Uterus (tissue), 3 donors: ENCODE measurements at regions not wholly inside any gene's neighbourhood (a gene's known extent, or its start where the extent isn't known, plus 50 kb on each side); places are given as distances from the start of the nearest gene placed in this dataset.

Experiments
- DNase-seq, 2 donors: peaks; one replicate each; pipeline ENCODE4 v3.0.0-alpha.2; 2019 to 2020
- H3K27ac ChIP-seq, 2 donors: fragments of 200-600 bp; sonication (generic); 1 replicate in 1 of 2; 2 replicates in 1 of 2; pipeline ENCODE4 v1.5.1; 2016 to 2018
- H3K27me3 ChIP-seq, 2 donors: fragments of 200-600 bp; sonication (generic); one replicate each; pipeline ENCODE4 v1.5.1; 2018 to 2019; ENCODE audit warnings: control low read depth in 1 of 2
- H3K36me3 ChIP-seq, 2 donors: fragments of 200-600 bp; sonication (generic); one replicate each; pipeline ENCODE4 v1.5.1; 2019; ENCODE audit warnings: control low read depth in 1 of 2
- H3K4me1 ChIP-seq, 2 donors: fragments of 200-600 bp; sonication (generic); one replicate each; pipeline ENCODE4 v1.5.1; 2018 to 2019; ENCODE audit warnings: control low read depth in 1 of 2
- H3K4me3 ChIP-seq, 2 donors: fragments of 200-600 bp; sonication (generic); 1 replicate in 1 of 2; 2 replicates in 1 of 2; pipeline ENCODE4 v1.5.1; 2018 to 2019; ENCODE audit warnings: mild to moderate bottlenecking in 1 of 2
- H3K9me3 ChIP-seq, 2 donors: fragments of 200-600 bp; sonication (generic); one replicate each; pipeline ENCODE4 v1.5.1; 2019; ENCODE audit warnings: control low read depth in 1 of 2
- POLR2A ChIP-seq, 2 donors: fragments of 450-650 bp; IDR thresholded peaks; one replicate each; pipeline ENCODE4 v1.6.1; 2016; ENCODE audit warnings: antibody characterized with exemption in 2 of 2, mild to moderate bottlenecking in 1 of 2, moderate library complexity in 1 of 2
- intact Hi-C: fragments of 100-400 bp; cut with DNase I; formaldehyde crosslinking; loops from one replicate; pipeline ENCODE4 v1.15.1; 2023; ENCODE audit warnings: low total_unique reads
- TF ChIP-seq, protein P1 (sequence below), 4 experiments: fragments of 200-600 bp in 2 of 4; fragments of 450-650 bp in 2 of 4; sonication (generic) in 2 of 4; IDR thresholded peaks; one replicate each; pipeline ENCODE4 v1.5.1; 2016 to 2019; ENCODE audit warnings: antibody characterized with exemption in 4 of 4, mild to moderate bottlenecking in 2 of 4, moderate library complexity in 1 of 4
- donor health status: DM: yes; HTN: yes; CAD: no.

DNA sequence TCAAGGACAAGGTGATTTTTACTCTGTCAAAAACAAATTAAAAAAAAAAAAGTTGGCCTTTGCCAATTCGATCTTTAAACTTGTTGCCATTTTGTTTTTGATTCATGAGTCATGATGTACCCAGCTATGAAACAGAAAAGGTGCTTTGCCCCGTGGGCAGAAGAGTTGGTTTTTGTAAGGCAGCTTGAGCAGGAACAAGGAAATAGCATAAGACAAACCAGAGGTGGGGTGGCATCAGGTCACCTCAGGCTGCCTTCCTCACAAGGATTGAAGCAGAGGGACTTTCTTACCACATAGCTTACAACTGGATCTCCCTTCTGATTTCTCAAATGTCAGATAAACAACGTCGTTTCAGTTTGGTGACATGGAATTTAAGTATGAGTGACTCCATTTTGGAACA lies 123.8 kb downstream of the ARL4C start:
- no peak for DNase-seq
- Histone ChIP-seq H3K27ac (no peak overlapping the region), H3K9me3 (no peaks in the 10 kb centered on the region), H3K4me1 (no peaks in the 10 kb centered on the region), H3K36me3 (no peaks in the 10 kb centered on the region), H3K27me3 (no peaks in the 10 kb centered on the region), H3K4me3 (no peak overlapping the region)
- intact Hi-C loops, result no loop called here
- TF ChIP-seq POLR2A (IDR thresholded peaks at IDR 0.05), result no peak
- TF ChIP-seq, protein P1, sequence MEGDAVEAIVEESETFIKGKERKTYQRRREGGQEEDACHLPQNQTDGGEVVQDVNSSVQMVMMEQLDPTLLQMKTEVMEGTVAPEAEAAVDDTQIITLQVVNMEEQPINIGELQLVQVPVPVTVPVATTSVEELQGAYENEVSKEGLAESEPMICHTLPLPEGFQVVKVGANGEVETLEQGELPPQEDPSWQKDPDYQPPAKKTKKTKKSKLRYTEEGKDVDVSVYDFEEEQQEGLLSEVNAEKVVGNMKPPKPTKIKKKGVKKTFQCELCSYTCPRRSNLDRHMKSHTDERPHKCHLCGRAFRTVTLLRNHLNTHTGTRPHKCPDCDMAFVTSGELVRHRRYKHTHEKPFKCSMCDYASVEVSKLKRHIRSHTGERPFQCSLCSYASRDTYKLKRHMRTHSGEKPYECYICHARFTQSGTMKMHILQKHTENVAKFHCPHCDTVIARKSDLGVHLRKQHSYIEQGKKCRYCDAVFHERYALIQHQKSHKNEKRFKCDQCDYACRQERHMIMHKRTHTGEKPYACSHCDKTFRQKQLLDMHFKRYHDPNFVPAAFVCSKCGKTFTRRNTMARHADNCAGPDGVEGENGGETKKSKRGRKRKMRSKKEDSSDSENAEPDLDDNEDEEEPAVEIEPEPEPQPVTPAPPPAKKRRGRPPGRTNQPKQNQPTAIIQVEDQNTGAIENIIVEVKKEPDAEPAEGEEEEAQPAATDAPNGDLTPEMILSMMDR (IDR thresholded peaks at IDR 0.05), result no peak

DNA sequence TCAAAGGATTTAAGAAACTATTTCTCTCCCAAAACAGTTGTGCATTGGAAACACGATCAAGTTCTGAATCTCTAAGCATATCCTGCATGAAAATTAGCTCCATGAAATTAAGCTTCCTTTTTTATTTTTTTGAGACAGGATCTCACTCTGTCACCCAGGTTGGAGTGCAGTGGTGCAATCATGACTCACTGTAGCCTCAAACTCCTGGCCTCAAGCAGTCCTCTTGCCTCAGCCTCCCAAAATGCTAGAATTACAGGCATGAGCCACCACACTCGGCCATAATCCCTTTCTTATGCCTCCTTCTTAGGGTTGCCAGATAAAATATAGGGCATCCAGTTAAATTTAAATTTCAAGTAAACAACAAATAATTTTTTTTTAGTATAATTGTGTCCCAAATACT lies 124.4 kb downstream of the ARL4C start:
- no peak for DNase-seq
- Histone ChIP-seq H3K27me3 (no peaks in the 10 kb centered on the region), H3K4me3 (no peak overlapping the region), H3K9me3 (no peaks in the 10 kb centered on the region), H3K4me1 (no peaks in the 10 kb centered on the region), H3K27ac (no peak overlapping the region), H3K36me3 (no peaks in the 10 kb centered on the region)
- intact Hi-C loops, result no loop called here
- no peak for TF ChIP-seq POLR2A (IDR thresholded peaks at IDR 0.05)
- TF ChIP-seq, protein P1 (IDR thresholded peaks at IDR 0.05), result no peak

DNA sequence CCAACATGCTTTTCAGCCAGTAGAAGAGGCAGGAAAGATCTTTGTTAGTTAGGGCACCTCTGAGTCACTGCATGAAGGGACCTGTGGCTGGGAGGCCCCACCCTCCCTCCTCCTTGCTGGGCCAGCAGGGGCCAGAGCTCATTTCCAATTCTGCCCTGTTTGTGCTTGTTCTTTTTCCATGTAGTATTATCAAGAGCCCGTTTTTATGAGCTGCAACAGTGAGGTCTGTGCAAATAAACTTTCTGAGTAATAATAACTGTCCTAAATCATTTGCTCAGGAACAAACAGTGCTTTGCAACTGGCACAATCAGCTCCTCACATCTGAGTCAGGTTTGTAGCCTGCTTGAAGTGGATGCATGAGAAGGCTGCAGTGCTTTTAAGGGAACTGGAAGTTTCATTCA lies 128.0 kb downstream of the ARL4C start:
- no peaks in the 10 kb centered on the region for H3K27me3 ChIP-seq
- intact Hi-C loops, result no loop called here
- H3K4me3 ChIP-seq, result no peak overlapping the region
- no peaks in the 10 kb centered on the region for H3K36me3 ChIP-seq
- no peaks in the 10 kb centered on the region for H3K9me3 ChIP-seq
- no peak overlapping the region for H3K27ac ChIP-seq
- H3K4me1 ChIP-seq, result no peaks in the 10 kb centered on the region
- DNase-seq, result no peak
- no peak for TF ChIP-seq POLR2A (IDR thresholded peaks at IDR 0.05)
- TF ChIP-seq, protein P1 (IDR thresholded peaks at IDR 0.05), result no peak

DNA sequence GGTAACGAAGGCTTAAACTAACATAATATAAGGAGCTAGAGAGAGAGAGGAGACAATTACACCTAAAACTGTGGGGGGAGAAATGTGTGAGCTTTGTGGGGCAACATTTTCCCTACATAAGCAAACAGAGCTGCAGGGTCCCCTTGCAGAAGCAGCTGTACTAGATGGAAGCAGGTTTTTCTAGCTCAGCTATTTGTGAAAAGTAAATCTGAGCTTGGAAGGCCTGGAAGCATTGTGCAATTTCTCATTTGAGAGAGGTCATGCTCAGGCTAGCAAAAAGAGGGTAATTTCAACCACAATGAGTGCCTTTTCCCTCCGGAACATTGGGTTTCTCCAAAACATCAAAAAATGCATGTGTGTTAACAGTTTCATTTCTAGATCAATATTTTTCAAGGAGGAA lies 130.0 kb downstream of the ARL4C start:
- TF ChIP-seq, protein P1 (IDR thresholded peaks at IDR 0.05), result no peak
- no peak for TF ChIP-seq POLR2A (IDR thresholded peaks at IDR 0.05)
- intact Hi-C loops, result no loop called here
- Histone ChIP-seq H3K27me3 (no peaks in the 10 kb centered on the region), H3K36me3 (no peaks in the 10 kb centered on the region), H3K9me3 (no peaks in the 10 kb centered on the region), H3K4me1 (no peaks in the 10 kb centered on the region), H3K4me3 (no peak overlapping the region), H3K27ac (no peak overlapping the region)
- no peak for DNase-seq

DNA sequence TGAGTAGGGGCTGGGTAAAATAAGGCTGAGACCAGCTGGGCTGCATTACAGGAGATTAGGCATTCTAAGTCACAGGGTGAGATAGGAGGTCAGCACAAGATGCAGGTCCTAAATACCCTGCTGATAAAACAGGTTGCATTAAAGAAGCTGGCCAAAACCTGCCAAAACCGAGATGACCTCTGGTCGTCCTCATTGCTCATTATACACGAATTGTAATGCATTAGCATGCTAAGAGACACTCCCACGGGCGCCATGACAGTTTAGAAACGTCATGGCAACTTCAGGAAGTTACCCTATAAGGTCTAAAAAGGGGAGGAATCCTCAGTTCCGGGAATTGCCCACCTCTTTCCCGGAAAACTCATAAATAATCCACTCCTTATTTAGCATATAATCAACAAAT lies 132.2 kb downstream of the ARL4C start:
- TF ChIP-seq POLR2A (IDR thresholded peaks at IDR 0.05), result no peak
- no peaks in the 10 kb centered on the region for H3K9me3 ChIP-seq
- H3K4me3 ChIP-seq, result no peak overlapping the region
- DNase-seq, result no peak
- H3K4me1 ChIP-seq, result no peaks in the 10 kb centered on the region
- H3K27ac ChIP-seq, result no peak overlapping the region
- H3K36me3 ChIP-seq, result no peaks in the 10 kb centered on the region
- no peaks in the 10 kb centered on the region for H3K27me3 ChIP-seq
- intact Hi-C loops, result no loop called here

DNA sequence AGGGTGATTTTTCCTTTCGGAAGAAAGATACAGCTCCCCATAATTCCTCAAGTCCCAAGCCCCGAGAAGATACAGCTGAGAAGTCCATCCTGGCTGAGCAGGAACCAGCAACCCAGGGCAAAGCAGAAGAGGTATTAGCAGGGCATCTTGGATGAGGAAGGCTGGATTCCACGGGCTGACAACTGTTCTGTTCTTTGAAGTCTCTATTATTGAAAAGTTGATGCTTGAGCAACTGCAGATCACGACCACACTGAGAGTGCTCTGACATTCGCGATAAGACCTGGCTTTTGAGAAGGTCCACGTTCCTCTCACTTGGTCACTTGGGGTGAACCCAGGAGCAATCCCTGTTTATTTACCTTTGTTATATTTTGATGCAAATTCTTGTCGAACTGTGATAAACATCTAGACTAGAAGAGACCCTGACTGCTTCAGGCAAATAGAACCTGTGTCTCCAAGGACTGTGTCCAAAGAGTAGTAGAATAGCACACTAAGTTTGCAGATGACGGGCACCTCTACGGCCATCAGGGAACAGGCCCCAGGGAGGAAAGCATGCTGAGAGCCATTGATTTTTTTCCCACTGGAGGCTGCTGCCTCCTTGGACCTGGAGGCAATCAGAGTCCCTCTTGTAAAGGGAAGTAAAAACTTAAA lies 133.1 kb downstream of the ARL4C start:
- intact Hi-C loops, result no loop called here
- no peaks in the 10 kb centered on the region for H3K36me3 ChIP-seq
- H3K27me3 ChIP-seq, result no peaks in the 10 kb centered on the region
- no peaks in the 10 kb centered on the region for H3K4me1 ChIP-seq
- H3K4me3 ChIP-seq, result no peak overlapping the region
- no peak for TF ChIP-seq POLR2A (IDR thresholded peaks at IDR 0.05)
- TF ChIP-seq, protein P1 (IDR thresholded peaks at IDR 0.05), result no peak
- no peak for DNase-seq
- H3K27ac ChIP-seq, result no peak overlapping the region
- no peaks in the 10 kb centered on the region for H3K9me3 ChIP-seq
